ENCODE measurements at regions not wholly inside any gene's neighbourhood (a gene's known extent, or its start where the extent isn't known, plus 50 kb on each side); places are given as distances from the start of the nearest gene placed in this dataset.
"Not testable (repeated sequence)": the region's sequence is repeated elsewhere in the genome, so short reads cannot be mapped to it uniquely, and the experiment has no call there.

GRCh38 chr10:28479425-28479865 is 53.5 kb upstream of the WAC start:
- Histone ChIP-seq H3K27ac (no peak overlapping the region), H3K9me3 (no peaks in the 10 kb centered on the region), H3K27me3 (no peaks in the 10 kb centered on the region), H3K4me3 (no peak overlapping the region), H3K36me3 (no peaks in the 10 kb centered on the region), H3K4me1 (no peaks in the 10 kb centered on the region)
- 48% methylated on average over 5 of the region's 5 CpGs for WGBS (ENCODE audit: insufficient coverage, low coverage, low lambda C conversion rate, missing lambda C conversion rate)
- no peak for DNase-seq
- intact Hi-C loops (cut with DNase I), result no loop called here
- no peak for TF ChIP-seq POLR2A (IDR thresholded peaks at IDR 0.05)
- no peak for TF ChIP-seq CTCF (IDR thresholded peaks at IDR 0.05)
- ATAC-seq, result no peak

- ATAC-seq (no peak), DNase-seq (no peak)
- Histone ChIP-seq H3K27me3 (no peaks in the 10 kb centered on the region), H3K4me1 (no peaks in the 10 kb centered on the region), H3K36me3 (no peaks in the 10 kb centered on the region), H3K9me3 (no peaks in the 10 kb centered on the region), H3K4me3 (no peak overlapping the region), H3K27ac (no peak overlapping the region)
- TF ChIP-seq CTCF (IDR thresholded peaks at IDR 0.05), result no peak
- TF ChIP-seq POLR2A (IDR thresholded peaks at IDR 0.05), result no peak
- intact Hi-C loops (cut with DNase I), result no loop called here
- 58% methylated on average over 4 of the region's 4 CpGs for WGBS (ENCODE audit: insufficient coverage, low coverage, low lambda C conversion rate, missing lambda C conversion rate)
Measured at GRCh38 chr10:28479927-28480627, 52.8 kb upstream of the WAC start.

GRCh38 chr10:28480628-28480965 is 52.3 kb upstream of the WAC start:
- Histone ChIP-seq H3K4me3 (no peak overlapping the region), H3K9me3 (no peaks in the 10 kb centered on the region), H3K36me3 (no peaks in the 10 kb centered on the region), H3K27ac (no peak overlapping the region), H3K4me1 (no peaks in the 10 kb centered on the region), H3K27me3 (no peaks in the 10 kb centered on the region)
- WGBS (ENCODE audit: insufficient coverage, low coverage, low lambda C conversion rate, missing lambda C conversion rate), result 85% methylated on average over 3 of the region's 3 CpGs
- ATAC-seq (no peak), DNase-seq (no peak)
- intact Hi-C loops (cut with DNase I), result no loop called here
- TF ChIP-seq POLR2A (IDR thresholded peaks at IDR 0.05) (no peak), CTCF (IDR thresholded peaks at IDR 0.05) (no peak)

DNA sequence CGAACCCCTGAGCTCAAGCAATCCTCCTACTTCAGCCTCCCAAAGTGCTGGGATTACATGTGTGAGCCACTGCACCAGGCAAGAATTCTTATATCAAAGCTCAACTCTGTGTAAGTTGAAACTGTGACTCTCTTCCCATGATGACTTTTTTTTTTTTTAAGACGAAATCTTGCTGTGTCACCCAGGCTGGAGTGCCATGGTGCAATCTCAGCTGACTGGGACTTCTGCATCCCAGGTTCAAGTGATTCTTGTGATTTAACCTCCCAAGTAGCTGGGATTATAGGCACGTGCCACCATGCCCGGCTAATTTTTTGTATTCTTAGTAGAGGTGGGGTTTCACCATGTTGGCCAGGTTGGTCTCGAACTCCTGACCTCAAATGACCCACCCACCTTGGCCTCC is 51.6 kb upstream of the WAC start:
- not testable (repeated sequence) for H3K36me3 ChIP-seq

GRCh38 chr10:28481968-28482367 is 51.0 kb upstream of the WAC start:
- 83% methylated on average over 1 of the region's 1 CpG for WGBS (ENCODE audit: insufficient coverage, low coverage, low lambda C conversion rate, missing lambda C conversion rate)
- no peaks in the 10 kb centered on the region for H3K4me1 ChIP-seq
- H3K36me3 ChIP-seq, result no peaks in the 10 kb centered on the region
- TF ChIP-seq CTCF (IDR thresholded peaks at IDR 0.05) (no peak), POLR2A (IDR thresholded peaks at IDR 0.05) (no peak)
- H3K4me3 ChIP-seq, result no peak overlapping the region
- DNase-seq (no peak), ATAC-seq (no peak)
- H3K9me3 ChIP-seq, result no peaks in the 10 kb centered on the region
- no peaks in the 10 kb centered on the region for H3K27me3 ChIP-seq
- H3K27ac ChIP-seq, result no peak overlapping the region
- intact Hi-C loops (cut with DNase I), result no loop called here

More for the DNA sequence above, 51.6 kb upstream of the WAC start:
- ATAC-seq; intact Hi-C loops (cut with DNase I); H3K4me1 ChIP-seq; H3K9me3 ChIP-seq; DNase-seq; H3K27me3 ChIP-seq; H3K27ac ChIP-seq; H3K4me3 ChIP-seq: not testable (repeated sequence)
- WGBS (ENCODE audit: insufficient coverage, low coverage, low lambda C conversion rate, missing lambda C conversion rate), result 55% methylated on average over 4 of the region's 5 CpGs

Small RNA genes lying in the stretch of these regions (small RNA-seq; reads per million reads assigned to genes)
- gene RF00012, result 0 reads per million in 2 experiments
